GM12878 (cell line): ENCODE measurements at regions not wholly inside any gene's neighbourhood (a gene's known extent, or its start where the extent isn't known, plus 50 kb on each side); places are given as distances from the start of the nearest gene placed in this dataset.

ENCODE experiments used
- ATAC-seq: fragments of 200-7000 bp; cut with Tn5 transposase; 3 replicates; pipeline ENCODE4 v1.9.1; 2020; ENCODE audit warnings: mild to moderate bottlenecking, moderate library complexity
- BruUV-seq: library from RNA; stranded (reverse); fragments of 400-500 nt; replicated peaks from 2 replicates; lab custom pipeline; 2021; lab: Mats Ljungman, UMichigan
- CTCF ChIA-PET: fragments of 300-600 bp; sonication (Branson Sonifier 250); formaldehyde crosslinking; extraction: SDS; loops from one replicate; lab custom pipeline; 2021; ENCODE audit warnings: inconsistent platforms; lab: Yijun Ruan, JAX
- POLR2A ChIA-PET: fragments of 350-600 bp; formaldehyde crosslinking; extraction: SDS; loops from one replicate; lab custom pipeline; 2021; ENCODE audit warnings: inconsistent platforms; lab: Charles Lee
- RAD21 ChIA-PET: fragments of 300-600 bp; sonication (Branson Sonifier 250); formaldehyde crosslinking; loops from one replicate; lab custom pipeline; 2023; ENCODE audit warnings: antibody characterized with exemption; ENCODE audit not compliant: unreplicated experiment; lab: Charles Lee
- SMC1A ChIA-PET: fragments of 300-600 bp; sonication (Branson Sonifier 250); formaldehyde crosslinking; loops from one replicate; lab custom pipeline; 2023; ENCODE audit not compliant: unreplicated experiment, uncharacterized antibody; lab: Charles Lee
- DNase-seq: peaks from one replicate; pipeline ENCODE4 v3.0.0-alpha.2; 2011; ENCODE audit warnings: low read depth, low spot score
- FAIRE-seq: peaks from 3 replicates; lab custom pipeline; 2011; peaks lifted over from hg19 to GRCh38; lab: Jason Lieb, UNC
- H2AFZ ChIP-seq: 2 replicates; pipeline ENCODE4 v1.6.0; 2011; ENCODE audit warnings: low read depth, low read length, control low read depth; ENCODE audit not compliant: control insufficient read depth
- H3K27ac ChIP-seq: 2 replicates; pipeline ENCODE4 v1.5.1; 2011; ENCODE audit warnings: control low read depth; ENCODE audit not compliant: control insufficient read depth, insufficient read depth
- H3K27me3 ChIP-seq, 2 experiments: replicated peaks in 1 of 2; 2 replicates each; pipeline versions ENCODE4 v1.6.0 to v1.6.1; 2011; ENCODE audit warnings: low read length in 1 of 2; ENCODE audit not compliant: control insufficient read depth in 2 of 2, insufficient read depth in 2 of 2
- H3K36me3 ChIP-seq, 2 experiments: 2 replicates each; pipeline ENCODE4 v1.5.1; 2011; ENCODE audit warnings: low read length in 1 of 2; ENCODE audit not compliant: control insufficient read depth in 2 of 2, insufficient read depth in 2 of 2
- H3K4me1 ChIP-seq: 2 replicates; pipeline ENCODE4 v1.6.1; 2011; ENCODE audit warnings: mild to moderate bottlenecking, low read length, moderate library complexity, mixed read lengths; ENCODE audit not compliant: control insufficient read depth, insufficient read depth
- H3K4me2 ChIP-seq: 2 replicates; pipeline ENCODE4 v1.6.0; 2011; ENCODE audit warnings: control low read depth; ENCODE audit not compliant: control insufficient read depth, insufficient read depth
- H3K4me3 ChIP-seq: fragments of 200-600 bp; sonication (generic); 2 replicates; pipeline ENCODE4 v1.5.1; 2016
- H3K79me2 ChIP-seq: 2 replicates; pipeline ENCODE4 v1.6.0; 2011; ENCODE audit warnings: low read length; ENCODE audit not compliant: control insufficient read depth, insufficient read depth
- H3K9ac ChIP-seq: 2 replicates; pipeline ENCODE4 v1.8.0; 2011; ENCODE audit warnings: low read length, control low read depth, mixed read lengths; ENCODE audit not compliant: control insufficient read depth, insufficient read depth
- H3K9me3 ChIP-seq: replicated peaks from 3 replicates; pipeline ENCODE4 v1.5.1; 2011; ENCODE audit warnings: mild to moderate bottlenecking, low read length; ENCODE audit not compliant: control insufficient read depth, insufficient read depth
- H4K20me1 ChIP-seq: 2 replicates; pipeline ENCODE4 v1.6.0; 2011; ENCODE audit not compliant: control insufficient read depth, insufficient read depth
- CHD4 ChIP-seq: fragments of 200-600 bp; sonication (generic); IDR thresholded peaks from 2 replicates; pipeline ENCODE4 v1.6.1; 2016; ENCODE audit warnings: mild to moderate bottlenecking
- HCFC1 ChIP-seq: fragments of 150-350 bp; IDR thresholded peaks from 2 replicates; pipeline ENCODE4 v1.6.1; 2014; ENCODE audit warnings: low read length
- IKZF1 ChIP-seq: fragments of 450-650 bp; conservative IDR thresholded peaks from 2 replicates; pipeline ENCODE4 v1.6.1; 2017; ENCODE audit warnings: antibody characterized with exemption, mild to moderate bottlenecking
- NFYB ChIP-seq: IDR thresholded peaks from 2 replicates; pipeline ENCODE4 v1.6.1; 2011; ENCODE audit warnings: low read depth, mild to moderate bottlenecking, low read length, improper control_type of control experiment, moderate library complexity; ENCODE audit not compliant: insufficient read depth
- POU2F2 ChIP-seq: IDR thresholded peaks from 3 replicates; pipeline ENCODE4 v1.6.1; 2011; ENCODE audit warnings: low read depth, mild to moderate bottlenecking, low read length, borderline replicate concordance
- SIN3A ChIP-seq: IDR thresholded peaks from 2 replicates; pipeline ENCODE4 v1.6.1; 2012; ENCODE audit warnings: low read depth, low read length, improper control_type of control experiment
- ZNF24 ChIP-seq: fragments of 450-650 bp; IDR thresholded peaks from 2 replicates; pipeline ENCODE4 v1.6.1; 2017; ENCODE audit warnings: antibody characterized with exemption, mild to moderate bottlenecking
- ZNF384 ChIP-seq: IDR thresholded peaks from 2 replicates; pipeline ENCODE4 v1.6.1; 2012; ENCODE audit warnings: low read depth, mild to moderate bottlenecking, low read length, improper control_type of control experiment, borderline replicate concordance
- WGBS: methylation state at CpG from one replicate; pipeline ENCODE4 v1.1.6; 2016; ENCODE audit warnings: low lambda C conversion rate; ENCODE audit not compliant: insufficient replicate concordance, insufficient coverage; ENCODE audit errors: missing lambda C conversion rate; 5-methylcytosine and 5-hydroxymethylcytosine counted together
- in situ Hi-C: fragments of 300-500 bp; cut with MboI; formaldehyde crosslinking; loops from 9 replicates; pipeline ENCODE4 v1.14.3; 2018; ENCODE audit warnings: mixed read lengths
- intact Hi-C: fragments of 100-400 bp; cut with micrococcal nuclease; formaldehyde crosslinking; loops from one replicate; pipeline ENCODE4 v1.14.2; 2022; ENCODE audit not compliant: unreplicated experiment
- TF ChIP-seq, protein P1 (sequence below): IDR thresholded peaks from 2 replicates; pipeline ENCODE4 v1.6.1; 2011; ENCODE audit warnings: borderline replicate concordance, low read depth, mild to moderate bottlenecking, moderate library complexity, mixed read lengths, low read length; ENCODE audit not compliant: insufficient read depth; ENCODE audit errors: extremely low read length

DNA sequence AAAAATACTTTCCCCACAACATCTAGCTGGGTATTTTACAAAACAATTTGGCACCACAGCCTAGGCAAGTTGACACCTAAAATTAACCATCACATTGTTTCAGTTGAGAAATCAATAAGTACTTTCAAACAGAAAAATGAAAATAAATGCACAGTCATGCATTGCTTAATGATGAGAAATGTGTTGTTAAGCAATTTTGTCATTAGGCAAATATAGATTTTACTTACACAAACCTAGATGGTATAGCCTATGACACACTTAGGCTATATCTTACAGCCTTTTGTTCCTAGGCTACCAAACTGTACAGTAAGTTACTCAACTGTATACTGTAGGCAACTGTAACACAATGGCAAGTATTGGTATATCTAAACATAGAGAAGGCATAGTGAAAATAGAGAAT, 608.6 kb upstream of the BCHE start:
- no peaks in the 10 kb centered on the region for H3K4me1 ChIP-seq
- no TSS peak for BruUV-seq
- H3K4me2 ChIP-seq = no peak overlapping the region
- no peaks in the 10 kb centered on the region for H3K27me3 ChIP-seq
- H3K9me3 ChIP-seq = no peaks in the 10 kb centered on the region; the same call in 2 of the 3 replicates
- ATAC-seq = peak; percentile 46
- H3K36me3 ChIP-seq = no peaks in the 10 kb centered on the region
- CTCF ChIA-PET = interaction anchor here (0.6 kb wide), 1 partner anchor 278 kb away, joined by 3 read pairs; no protein-coding TSS in a partner anchor
- intact Hi-C loops = no loop called here
- H4K20me1 ChIP-seq = no peaks in the 10 kb centered on the region
- SMC1A ChIA-PET = no interaction called here
- in situ Hi-C loops = no loop called here
- DNase-seq = no peak
- no peak overlapping the region for H3K4me3 ChIP-seq
- no peak for FAIRE-seq
- POLR2A ChIA-PET = no interaction called here
- H3K27ac ChIP-seq = no peak overlapping the region
- H3K9ac ChIP-seq = no peak overlapping the region
- H2AFZ ChIP-seq = no peak overlapping the region
- RAD21 ChIA-PET = no interaction called here
- TF ChIP-seq POU2F2 = no peak
- no peak for TF ChIP-seq HCFC1
- H3K79me2 ChIP-seq = no peaks in the 10 kb centered on the region

DNA sequence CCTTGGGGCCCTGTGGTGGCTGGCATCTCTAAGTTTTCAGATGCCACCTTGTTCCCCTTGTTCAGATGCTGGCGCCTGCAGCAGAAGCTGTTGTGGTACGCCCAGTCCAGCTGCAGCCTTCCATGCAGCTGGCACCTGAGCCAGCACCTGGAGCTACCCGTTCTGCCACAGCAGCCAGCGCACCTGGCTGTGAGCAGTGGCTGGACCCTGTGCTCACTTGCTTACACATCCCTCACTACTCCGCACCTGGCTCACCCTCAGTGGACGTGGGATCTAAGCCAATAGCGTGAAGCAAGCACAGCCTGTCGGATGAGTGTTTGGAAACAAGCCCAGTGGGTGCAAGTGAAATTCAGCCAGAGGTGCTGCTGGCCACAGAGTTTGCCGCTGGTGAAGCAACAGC, 607.5 kb upstream of the BCHE start:
- no peaks in the 10 kb centered on the region for H4K20me1 ChIP-seq
- H3K79me2 ChIP-seq = no peaks in the 10 kb centered on the region
- no peak for ATAC-seq
- no peaks in the 10 kb centered on the region for H3K36me3 ChIP-seq
- RAD21 ChIA-PET = interaction anchor here (1.0 kb wide), 1 partner anchor 432 kb away, joined by 3 read pairs; no protein-coding TSS in a partner anchor
- H3K27me3 ChIP-seq = no peaks in the 10 kb centered on the region
- H3K4me1 ChIP-seq = no peaks in the 10 kb centered on the region
- no peaks in the 10 kb centered on the region; the same call in 2 of the 3 replicates for H3K9me3 ChIP-seq
- POLR2A ChIA-PET = no interaction called here
- H3K4me2 ChIP-seq = no peak overlapping the region
- CTCF ChIA-PET = no interaction called here
- DNase-seq = no peak
- TF ChIP-seq ZNF24 = no peak
- TF ChIP-seq, protein P1, sequence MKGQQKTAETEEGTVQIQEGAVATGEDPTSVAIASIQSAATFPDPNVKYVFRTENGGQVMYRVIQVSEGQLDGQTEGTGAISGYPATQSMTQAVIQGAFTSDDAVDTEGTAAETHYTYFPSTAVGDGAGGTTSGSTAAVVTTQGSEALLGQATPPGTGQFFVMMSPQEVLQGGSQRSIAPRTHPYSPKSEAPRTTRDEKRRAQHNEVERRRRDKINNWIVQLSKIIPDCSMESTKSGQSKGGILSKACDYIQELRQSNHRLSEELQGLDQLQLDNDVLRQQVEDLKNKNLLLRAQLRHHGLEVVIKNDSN = no peak
- no peak for TF ChIP-seq IKZF1
- TF ChIP-seq NFYB = no peak
- TF ChIP-seq CHD4 = no peak
- no peak for TF ChIP-seq SIN3A
- TF ChIP-seq ZNF384 = no peak
- TF ChIP-seq, all 136 proteins: peak for 0
- in situ Hi-C loops = no loop called here
- no peak for FAIRE-seq
- Histone ChIP-seq H3K27ac (no peak overlapping the region), H2AFZ (no peak overlapping the region), H3K4me3 (no peak overlapping the region), H3K9ac (no peak overlapping the region)
- 32% methylated on average over 9 of the region's 9 CpGs for WGBS
- SMC1A ChIA-PET = no interaction called here
- no TSS peak for BruUV-seq
- intact Hi-C loops = no loop called here
